ENCODE measurements at regions not wholly inside any gene's neighbourhood (a gene's known extent, or its start where the extent isn't known, plus 50 kb on each side); places are given as distances from the start of the nearest gene placed in this dataset.

GRCh38 chr19:31095100-31095804, 254.0 kb downstream of the TSHZ3 start:
- TF ChIP-seq GATA2 (IDR thresholded peaks at IDR 0.05; ENCODE audit: low read depth, low read length): no peak
- no peak for TF ChIP-seq GATA3 (IDR thresholded peaks at IDR 0.05; ENCODE audit: low read depth, low read length)
